GM19043 (cell line): ENCODE measurements at regions not wholly inside any gene's neighbourhood (a gene's known extent, or its start where the extent isn't known, plus 50 kb on each side); places are given as distances from the start of the nearest gene placed in this dataset.

Source experiments
- ATAC-seq: cut with Tn5 transposase; IDR thresholded peaks from one replicate; pipeline ENCODE4 v1.9.1; 2021; ENCODE audit warnings: low read depth; ENCODE audit not compliant: unreplicated experiment

DNA sequence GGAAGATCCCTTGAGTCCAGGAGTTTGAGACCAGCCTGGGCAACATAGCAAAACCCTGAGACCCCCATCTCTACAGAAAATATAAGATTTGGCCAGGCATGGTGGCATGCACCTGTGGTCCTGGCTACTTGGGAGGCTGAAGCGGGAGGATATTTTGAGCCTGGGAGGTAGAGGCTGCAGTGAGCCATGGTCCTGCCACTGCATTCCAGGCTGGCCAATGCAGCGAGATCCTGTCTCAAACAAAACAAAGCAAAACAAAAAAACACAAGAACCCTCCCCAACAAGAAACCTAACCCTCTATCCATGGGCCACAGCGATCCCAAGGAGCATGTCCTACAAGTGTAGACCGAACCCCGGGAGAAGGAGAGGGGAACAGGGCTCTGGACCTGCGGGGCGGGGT, 133.3 kb downstream of the MGAT5B start:
- ATAC-seq: no peak

DNA sequence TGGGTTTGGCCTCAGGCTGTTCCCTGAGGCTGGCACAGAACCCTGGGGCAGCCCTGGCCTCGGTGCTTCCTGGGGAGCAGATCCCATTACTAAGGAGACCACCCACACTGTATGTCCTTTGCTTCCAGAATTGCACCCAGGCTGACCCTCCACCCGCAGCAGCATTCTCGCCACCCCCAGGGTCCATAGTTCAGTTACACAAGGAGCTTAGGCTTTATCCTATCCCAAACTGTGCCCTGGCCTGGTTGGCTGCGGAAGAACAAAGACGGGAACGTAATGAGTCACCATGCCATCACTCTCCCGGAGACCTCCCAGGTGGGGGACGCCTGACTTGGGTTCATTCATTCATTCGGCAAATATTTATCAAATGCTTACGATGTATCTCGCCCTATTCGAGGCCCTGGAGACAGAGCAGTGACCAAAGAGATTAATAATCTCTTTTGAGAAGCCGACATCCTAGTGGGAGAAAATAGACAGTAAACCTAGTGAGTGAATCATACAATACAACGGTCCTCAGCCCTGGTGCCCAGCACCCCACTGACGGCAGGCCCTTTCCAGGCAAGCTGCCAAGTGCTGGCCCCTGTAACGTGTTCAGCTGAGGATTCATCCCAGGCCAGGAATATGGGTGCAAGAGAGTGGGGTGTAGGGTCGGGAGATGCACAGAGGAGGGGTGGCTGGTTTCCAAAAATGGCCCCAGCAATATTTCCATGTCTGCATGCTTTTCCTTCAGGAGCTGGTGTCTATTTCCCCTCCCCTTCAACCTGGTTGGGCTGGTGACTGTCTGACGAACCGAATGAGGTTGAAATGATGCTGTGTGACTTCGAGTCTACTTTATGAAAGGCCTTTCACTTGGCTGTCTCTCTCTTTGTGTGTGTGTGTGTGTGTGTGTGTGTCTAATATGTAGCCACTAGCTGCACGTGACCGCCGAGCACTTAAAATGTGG, 134.2 kb downstream of the MGAT5B start:
- no peak for ATAC-seq

DNA sequence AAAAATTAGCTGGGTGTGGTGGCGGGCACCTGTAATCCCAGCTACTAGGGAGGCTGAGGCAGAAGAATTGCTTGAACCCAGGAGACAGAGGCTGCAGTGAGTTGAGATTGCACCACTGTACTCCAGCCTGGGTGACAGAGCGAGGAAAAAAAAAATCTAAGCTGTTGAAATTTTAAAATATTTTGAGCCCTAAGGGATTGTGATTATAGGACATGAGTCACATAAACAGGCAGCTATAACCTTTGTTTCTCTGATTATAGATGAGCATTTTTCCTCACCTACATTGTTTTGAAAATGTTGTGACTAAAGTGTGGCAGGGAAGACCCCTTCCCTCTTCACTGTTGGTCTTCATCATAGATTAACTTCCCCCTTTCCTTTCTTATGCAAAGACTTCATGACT, 135.5 kb downstream of the MGAT5B start:
- no peak for ATAC-seq

DNA sequence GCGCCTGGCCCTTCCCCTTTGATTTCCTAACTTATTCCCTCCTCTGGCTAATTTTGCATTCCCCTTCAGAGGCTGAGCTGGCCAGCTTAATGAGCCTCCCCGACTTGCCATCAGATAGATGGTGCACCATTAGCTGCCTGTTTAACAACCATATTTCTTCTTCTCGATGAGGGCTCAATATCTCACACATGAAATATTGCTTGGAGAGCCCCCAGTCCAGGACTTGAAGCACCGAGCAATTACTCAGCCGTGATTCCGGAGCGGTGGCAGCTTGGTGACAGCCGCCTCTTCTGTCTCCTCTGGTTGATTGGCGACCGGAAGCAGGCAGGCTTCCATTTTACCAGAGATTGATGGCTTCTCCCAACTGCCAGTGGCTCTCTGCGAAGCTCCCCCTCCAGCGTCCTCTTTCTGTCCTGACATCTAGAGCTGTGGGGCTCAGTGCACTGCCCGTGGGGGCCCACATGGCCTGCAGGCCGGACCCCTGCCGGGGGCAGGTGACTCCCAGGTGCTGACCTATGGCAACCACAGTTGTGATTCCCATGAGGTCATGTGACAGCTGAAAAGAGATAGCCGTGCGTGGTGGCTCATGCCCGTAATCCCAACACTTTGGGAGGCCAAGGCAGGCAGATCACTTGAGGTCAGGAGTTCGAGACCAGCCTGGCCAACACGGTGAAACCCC, 133.7 kb upstream of the SEC14L1 start:
- no peak for ATAC-seq

DNA sequence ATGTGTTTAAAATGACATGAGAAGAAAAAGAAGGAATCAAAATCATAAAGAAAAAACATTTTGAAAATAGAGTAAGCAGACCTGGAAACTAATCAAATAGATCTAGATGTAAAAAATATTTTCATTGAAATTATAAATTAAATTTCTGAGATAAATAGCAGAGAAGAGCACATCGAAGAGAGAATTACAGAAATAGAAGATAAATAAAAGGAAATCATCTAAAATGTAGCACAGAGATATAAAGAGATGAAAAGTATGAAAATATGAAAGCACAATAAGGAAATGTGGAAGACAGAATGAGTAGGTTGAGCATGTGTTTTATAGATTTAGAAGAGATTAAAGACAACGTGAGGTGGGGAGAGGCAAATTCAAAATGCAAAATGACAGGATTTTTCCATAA, 130.9 kb upstream of the SEC14L1 start:
- ATAC-seq: no peak

DNA sequence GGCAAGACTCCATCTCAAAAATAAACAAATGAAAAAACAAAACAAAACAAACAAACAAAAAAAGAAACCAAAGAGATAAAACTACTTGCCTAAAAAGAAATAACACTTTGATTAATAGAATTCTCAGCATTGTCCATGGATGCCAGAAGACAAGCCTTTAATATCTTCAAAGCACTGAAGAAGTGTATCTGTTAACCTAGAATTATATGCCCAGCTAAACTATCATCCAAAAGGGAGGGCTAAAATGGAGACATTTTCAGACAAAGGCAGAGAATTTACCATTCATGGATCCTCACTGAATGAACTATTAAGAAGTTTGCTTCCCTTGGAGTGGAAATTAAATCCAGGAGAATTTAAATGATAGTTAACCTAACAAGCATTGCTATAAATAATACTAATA, 130.1 kb upstream of the SEC14L1 start:
- no peak for ATAC-seq

DNA sequence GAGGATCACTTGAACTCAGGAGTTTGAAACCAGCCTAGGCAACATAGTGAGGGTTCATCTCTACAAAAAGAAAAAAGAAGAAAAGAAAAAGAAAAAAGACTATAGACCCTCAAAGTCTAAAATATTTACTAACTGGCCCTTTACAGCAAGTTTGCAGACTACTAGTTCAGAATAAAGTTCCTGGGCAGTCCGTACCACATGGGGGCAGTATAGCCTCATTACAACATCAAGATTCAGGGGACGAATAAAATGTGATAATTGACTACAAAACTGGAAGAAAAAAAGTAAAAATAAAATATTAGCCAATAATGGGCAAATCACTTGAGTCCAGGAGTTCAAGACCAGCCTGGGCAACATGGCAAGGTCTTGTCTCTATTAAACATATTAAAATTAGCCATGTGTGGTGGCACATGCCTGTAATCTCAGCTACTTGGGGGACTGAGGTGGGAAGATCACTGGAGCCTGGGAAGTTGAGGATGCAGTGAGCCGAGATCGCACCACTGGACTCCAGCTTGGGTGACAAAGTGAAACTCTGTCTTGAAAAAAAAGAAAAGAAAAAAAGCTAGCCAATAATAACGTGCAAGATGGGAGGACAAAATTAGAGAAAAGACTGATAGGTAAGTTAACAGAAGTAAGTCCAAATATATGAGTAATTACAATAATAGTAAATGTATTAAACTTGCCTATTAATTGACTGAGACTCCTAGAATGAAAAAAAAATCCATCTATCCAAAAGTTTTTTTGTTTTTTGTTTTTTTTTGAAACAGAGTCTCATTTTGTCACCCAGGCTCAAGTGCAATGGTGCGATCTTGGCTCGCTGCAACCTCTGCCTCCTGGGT, 129.4 kb upstream of the SEC14L1 start:
- no peak for ATAC-seq

DNA sequence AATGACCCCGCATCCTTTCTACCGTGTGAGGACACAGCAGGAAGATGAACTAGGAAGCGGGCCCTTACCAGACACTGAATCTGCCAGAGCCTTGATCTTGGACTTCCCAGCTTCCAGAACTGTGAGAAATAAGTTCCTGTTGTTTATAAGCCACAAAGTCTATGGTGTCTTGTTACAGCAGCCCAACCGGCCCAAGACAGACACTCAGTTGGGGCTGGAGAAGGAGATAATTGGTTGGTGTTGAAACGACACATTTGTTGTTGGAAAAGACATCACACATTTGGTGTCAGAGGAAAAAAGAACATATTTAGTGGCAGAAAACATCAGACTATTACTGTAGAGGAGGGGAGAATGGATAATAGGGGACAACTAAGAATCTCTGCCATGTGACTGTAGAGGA, 122.3 kb upstream of the SEC14L1 start:
- ATAC-seq: no peak

DNA sequence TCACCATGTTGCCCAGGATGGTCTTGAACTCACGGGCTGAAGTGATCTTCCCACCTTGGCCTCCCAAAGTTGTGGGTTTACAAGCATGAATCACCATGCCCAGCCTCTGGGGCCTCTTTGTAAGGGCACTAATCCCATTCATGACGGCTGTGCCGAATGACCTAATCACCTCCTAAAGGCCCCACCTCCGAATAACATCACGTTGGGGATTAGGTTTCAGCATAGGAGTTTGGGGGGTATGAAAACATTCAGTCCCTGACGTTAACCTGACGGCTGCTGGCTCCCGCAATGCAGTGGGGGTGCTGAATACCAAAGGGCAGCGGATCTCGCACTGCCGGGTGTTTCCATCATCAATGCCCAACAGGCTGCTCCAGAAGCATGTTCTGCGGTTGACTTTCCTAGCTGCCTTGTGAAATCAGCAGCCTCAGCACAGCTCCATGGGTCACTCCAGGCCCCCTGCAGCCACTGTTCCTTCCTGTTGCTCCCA, 120.8 kb upstream of the SEC14L1 start:
- no peak for ATAC-seq

DNA sequence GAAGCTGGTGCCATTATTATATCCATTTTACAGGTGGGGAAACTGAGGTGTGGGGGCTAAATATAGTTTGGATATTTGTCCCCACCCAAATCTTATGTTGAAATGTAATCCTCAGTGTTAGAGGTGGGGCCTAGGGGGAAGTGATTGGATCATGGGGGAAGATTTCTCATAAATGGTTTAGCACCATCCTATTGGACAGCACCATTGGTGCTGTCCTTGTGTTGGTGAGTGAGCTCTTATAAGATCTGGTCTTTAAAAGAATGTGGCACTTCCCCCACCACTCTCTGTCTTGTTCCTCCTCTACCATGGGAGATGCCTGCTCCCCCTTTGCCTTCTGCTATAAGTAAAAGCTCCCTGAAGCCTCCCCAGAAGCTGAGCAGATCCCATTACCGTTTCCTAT, 119.8 kb upstream of the SEC14L1 start:
- ATAC-seq: no peak

DNA sequence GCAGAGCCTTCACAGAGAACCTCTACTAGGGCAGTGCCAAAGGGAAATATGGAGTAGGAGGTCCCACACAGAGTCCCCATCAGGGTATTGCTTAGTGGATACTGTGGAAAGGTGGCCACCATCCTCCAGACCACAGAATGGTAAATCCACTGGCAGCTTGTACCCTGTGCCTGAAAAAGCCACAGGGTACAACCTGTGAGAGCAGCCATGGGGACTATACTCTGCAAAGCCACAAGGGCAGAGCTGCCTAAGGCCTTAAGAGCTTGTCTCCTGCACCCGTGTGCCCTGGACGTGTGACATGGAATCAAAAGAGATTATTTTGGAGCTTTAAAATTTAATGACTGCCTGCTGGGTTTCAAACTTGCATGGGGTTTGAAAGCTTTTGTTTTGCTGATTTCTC, 118.0 kb upstream of the SEC14L1 start:
- ATAC-seq: no peak

DNA sequence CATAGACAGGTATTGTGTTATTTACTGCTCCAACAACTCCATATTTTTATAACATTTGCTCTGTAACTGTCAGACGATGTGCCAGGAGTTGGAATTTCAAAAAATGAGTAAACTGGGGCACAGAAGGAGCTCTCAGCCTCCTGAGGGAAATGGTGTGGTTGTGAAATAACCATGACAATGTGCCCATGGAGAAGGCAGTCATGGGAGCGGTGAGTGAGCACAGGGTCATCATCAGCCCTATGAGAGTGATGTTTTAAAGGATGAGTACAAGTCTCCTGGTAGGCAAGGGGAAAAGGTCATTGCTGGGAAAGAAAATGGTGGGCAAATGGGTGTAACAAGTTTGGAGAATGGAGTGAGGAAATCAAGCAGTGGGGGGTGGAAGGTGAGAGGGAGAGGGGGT, 115.0 kb upstream of the SEC14L1 start:
- no peak for ATAC-seq

DNA sequence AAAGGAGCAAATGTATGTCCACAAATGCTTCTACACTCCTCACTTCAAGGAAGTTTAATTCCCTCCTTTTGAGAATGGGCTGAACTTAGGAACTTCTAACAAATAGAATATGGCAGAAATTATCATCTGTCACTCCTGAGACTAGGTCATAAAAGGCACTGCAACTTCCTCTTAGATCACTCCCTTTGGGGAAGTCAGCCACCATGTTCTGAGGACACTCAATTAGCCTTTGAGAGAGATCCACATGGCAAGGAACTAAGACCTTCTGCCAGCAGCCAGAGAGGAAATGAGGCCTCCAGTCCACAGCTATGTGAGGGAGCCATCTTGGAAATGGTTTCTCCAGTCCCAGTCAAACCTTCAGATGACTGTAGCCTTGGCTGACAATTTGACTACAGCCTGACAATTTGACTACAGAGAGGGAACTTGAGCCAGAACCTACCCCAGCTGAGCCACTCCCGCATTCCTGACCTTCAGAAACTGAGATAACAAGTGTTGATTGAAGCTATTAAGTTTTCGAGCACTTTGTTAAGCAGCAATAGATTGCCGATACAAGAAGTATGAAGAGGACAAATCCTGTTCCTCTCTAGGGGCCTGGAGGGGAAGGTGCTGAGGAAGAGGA, 113.4 kb upstream of the SEC14L1 start:
- no peak for ATAC-seq

DNA sequence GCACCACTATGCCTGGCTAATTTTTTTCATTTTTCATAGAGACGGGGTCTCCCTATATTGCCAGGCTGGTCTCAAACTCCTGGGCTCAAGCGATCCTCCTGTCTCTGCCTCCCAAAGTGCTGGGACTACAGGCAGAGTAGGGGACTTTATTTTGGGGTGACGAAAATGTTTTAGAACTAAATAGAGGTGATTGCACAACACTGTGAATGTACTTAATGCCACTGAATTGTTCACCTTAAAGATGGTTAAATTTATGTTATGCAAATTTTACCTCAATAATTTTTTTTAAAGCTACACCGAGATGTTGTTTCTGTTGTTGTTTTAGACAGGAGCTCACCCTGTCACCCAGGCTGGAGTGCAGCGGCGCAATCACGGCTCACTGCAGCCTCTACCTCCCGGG, 111.9 kb upstream of the SEC14L1 start:
- ATAC-seq: no peak

DNA sequence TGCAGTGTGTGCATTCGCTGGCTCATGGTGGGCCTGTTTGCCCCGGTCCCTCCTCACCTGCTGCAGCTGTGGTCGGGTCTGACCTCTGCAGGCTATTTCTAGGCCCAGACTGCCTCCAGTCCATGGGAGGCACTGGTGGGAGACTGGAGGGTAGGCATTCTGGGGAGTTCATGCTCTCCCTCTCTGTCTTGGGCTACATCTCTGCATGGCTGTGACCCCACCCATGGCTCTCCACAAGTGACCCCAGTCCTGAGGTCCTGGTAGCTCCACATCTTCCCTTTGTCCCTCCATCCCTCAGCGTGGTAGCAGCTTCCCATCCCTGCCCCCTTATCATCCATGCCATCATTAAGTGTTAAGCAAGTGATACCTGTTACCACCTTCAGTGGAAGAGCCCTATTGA, 107.8 kb upstream of the SEC14L1 start:
- no peak for ATAC-seq

DNA sequence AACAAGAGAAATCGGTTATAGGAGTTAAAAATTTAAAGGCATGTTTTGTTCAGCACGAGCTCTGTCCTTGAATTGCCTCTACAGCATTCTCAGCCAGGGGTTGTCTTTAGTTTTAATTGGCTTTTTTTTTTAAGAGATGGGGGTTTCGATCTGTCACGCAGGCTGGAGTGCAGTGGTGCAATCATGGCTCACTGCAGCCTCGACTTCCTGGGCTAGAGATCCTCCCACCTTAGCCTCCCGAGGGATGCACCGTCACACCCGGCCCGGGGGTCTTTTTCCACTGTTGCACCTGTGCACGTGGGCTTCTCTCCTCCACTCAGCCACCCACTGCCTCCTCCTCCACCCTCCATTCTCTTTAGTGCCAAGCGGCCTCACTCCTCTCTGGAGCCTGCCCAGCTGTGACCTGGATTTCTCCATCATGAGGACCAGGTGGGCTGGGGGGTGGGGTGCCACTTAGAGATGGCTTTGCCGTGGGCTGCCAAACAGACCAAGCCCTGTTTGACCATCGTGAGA, 106.8 kb upstream of the SEC14L1 start:
- ATAC-seq: no peak

DNA sequence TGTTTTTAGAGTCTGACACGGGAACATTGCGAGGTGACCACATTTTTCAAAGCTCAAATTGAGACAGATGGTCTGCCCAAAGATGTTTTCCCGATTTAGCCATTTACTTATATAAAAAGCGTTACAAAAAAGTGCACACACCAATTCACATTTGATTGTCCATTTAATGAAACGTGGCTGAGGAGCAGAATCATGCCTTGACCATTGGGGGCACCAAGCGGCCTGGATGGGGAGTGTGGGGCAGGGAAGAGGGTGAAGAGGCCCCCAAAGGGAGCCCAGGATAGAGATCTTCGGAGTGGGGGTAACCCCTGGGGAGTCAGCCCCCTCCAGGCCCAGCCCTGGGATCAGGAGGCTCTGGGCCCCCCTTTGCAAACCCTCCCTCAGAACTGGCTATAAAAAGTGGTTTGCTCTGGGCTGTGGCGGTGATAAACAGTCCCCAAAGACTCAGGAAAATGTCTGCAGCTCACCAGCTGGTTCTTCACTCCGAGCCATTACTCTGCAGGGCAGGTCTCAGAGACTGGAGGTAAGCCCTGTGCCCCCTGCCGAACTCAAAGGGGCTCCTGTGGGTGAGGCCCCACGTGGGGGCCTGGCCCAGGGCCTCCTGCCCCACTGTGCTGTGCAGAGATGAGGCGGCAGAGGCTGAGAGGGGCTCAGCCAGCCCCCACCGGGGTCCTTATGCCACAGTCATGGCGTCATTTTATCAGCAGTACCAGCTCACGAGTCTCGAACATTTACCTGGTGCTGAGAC, 105.9 kb upstream of the SEC14L1 start:
- no peak for ATAC-seq

DNA sequence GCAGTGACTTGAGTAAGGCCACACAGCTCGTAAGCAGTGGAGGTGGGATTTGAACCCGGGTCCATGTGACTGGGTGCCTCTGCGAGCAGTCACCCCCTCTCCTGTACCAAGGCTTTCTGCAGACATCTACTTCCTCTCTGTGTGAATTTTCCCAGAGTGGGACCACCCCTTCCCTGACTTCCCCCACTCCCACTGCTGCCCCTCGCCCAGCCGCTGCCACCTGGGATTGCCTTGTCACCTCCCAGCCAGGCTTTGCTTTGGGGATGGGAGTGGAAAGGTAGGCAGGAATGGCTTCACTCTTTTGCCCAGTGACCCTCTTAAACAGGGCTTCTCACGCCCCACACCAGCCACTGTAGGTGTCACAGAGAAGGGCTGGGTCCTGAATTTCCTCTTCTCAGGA, 105.2 kb upstream of the SEC14L1 start:
- ATAC-seq: no peak

DNA sequence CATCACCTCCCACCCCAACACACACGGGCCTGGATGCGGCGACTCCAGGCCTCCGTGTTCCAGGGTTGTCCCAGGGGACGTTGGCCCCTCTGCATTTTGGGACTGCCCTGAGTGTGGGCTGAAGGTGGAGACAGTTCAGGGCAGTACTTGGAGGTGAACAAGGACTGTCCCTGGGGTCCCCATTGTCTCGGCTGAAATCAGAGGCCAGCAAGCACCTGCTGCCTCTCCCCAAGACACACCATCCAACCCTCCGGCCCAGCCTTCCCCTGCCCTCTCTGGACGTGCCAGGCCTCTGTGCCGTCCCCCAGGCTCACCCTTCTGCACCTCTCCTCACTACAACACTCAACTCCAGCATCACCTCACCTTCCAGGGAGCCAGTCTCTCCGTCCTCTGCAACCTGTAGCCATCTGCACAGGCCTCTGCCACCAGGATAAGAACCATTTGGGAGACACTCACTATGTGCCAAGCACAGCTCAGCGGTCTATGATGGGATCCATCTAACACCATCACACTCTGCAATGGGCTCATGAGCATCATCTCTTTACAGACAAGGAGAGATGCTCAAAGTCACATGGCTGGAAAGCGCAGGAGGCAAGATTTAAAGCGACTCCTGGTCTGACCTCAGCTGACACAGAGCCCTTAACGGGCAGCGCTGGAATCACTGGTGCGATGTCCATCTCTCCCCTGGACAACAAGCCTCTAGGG, 104.5 kb upstream of the SEC14L1 start:
- ATAC-seq: no peak
